ENCODE measurements at regions not wholly inside any gene's neighbourhood (a gene's known extent, or its start where the extent isn't known, plus 50 kb on each side); places are given as distances from the start of the nearest gene placed in this dataset.

- Histone ChIP-seq H3K4me3 (no peak overlapping the region), H3K27me3 (replicated peaks; ENCODE audit: insufficient read depth) (no peaks in the 10 kb centered on the region), H3K27ac (no peak overlapping the region), H3K9me3 (peaks cover 22% of the 10 kb centered on the region), H3K4me1 (ENCODE audit: control insufficient read depth in 1 of 2, low read depth in 2 of 2) (no peaks in the 10 kb centered on the region), H3K36me3 (no peaks in the 10 kb centered on the region)
- ATAC-seq (ENCODE audit: insufficient number of reproducible peaks, low FRiP score, low read depth) (no peak), DNase-seq (ENCODE audit: low spot score) (no peak)
- TF ChIP-seq CTCF (IDR thresholded peaks at IDR 0.05) = no peak
These were observed 400.5 kb downstream of the LRIG3 start for GRCh38 chr12:58519839-58520238.

- H3K4me1 ChIP-seq (ENCODE audit: control insufficient read depth in 1 of 2, low read depth in 2 of 2) = no peaks in the 10 kb centered on the region
- ATAC-seq (ENCODE audit: insufficient number of reproducible peaks, low FRiP score, low read depth) = no peak
- H3K27ac ChIP-seq = no peak overlapping the region
- H3K9me3 ChIP-seq = peaks cover 22% of the 10 kb centered on the region
- H3K27me3 ChIP-seq (replicated peaks; ENCODE audit: insufficient read depth) = no peaks in the 10 kb centered on the region
- H3K4me3 ChIP-seq = no peak overlapping the region
- H3K36me3 ChIP-seq = no peaks in the 10 kb centered on the region
- DNase-seq (ENCODE audit: low spot score) = no peak
- no peak for TF ChIP-seq CTCF (IDR thresholded peaks at IDR 0.05)
These were observed 399.2 kb downstream of the LRIG3 start for GRCh38 chr12:58521152-58521551.

- TF ChIP-seq CTCF (IDR thresholded peaks at IDR 0.05) = no peak
- H3K9me3 ChIP-seq = peaks cover 22% of the 10 kb centered on the region
- DNase-seq (ENCODE audit: low spot score) (no peak), ATAC-seq (ENCODE audit: insufficient number of reproducible peaks, low FRiP score, low read depth) (no peak)
- no peak overlapping the region for H3K27ac ChIP-seq
- H3K4me3 ChIP-seq = no peak overlapping the region
- H3K4me1 ChIP-seq (ENCODE audit: control insufficient read depth in 1 of 2, low read depth in 2 of 2) = no peaks in the 10 kb centered on the region
- H3K36me3 ChIP-seq = no peaks in the 10 kb centered on the region
- H3K27me3 ChIP-seq (replicated peaks; ENCODE audit: insufficient read depth) = no peaks in the 10 kb centered on the region
These were observed 398.5 kb downstream of the LRIG3 start for GRCh38 chr12:58521796-58522195.

GRCh38 chr12:58523360-58523759, 396.9 kb downstream of the LRIG3 start:
- H3K27ac ChIP-seq = no peak overlapping the region
- no peak for DNase-seq (ENCODE audit: low spot score)
- no peak for ATAC-seq (ENCODE audit: insufficient number of reproducible peaks, low FRiP score, low read depth)

GRCh38 chr12:58528271-58528670, 392.0 kb downstream of the LRIG3 start:
- Histone ChIP-seq H3K4me1 (ENCODE audit: control insufficient read depth in 1 of 2, low read depth in 2 of 2) (peaks cover 0 to 18% of the 10 kb centered on the region in 2 donors), H3K27ac (no peak overlapping the region), H3K36me3 (no peaks in the 10 kb centered on the region), H3K27me3 (replicated peaks; ENCODE audit: insufficient read depth) (no peaks in the 10 kb centered on the region), H3K4me3 (no peak overlapping the region), H3K9me3 (no peaks in the 10 kb centered on the region)
- no peak for TF ChIP-seq CTCF (IDR thresholded peaks at IDR 0.05)
- ATAC-seq (ENCODE audit: insufficient number of reproducible peaks, low FRiP score, low read depth) (no peak), DNase-seq (ENCODE audit: low spot score) (no peak)

More at GRCh38 chr12:58523360-58523759, 396.9 kb downstream of the LRIG3 start:
- Histone ChIP-seq H3K4me1 (ENCODE audit: control insufficient read depth in 1 of 2, low read depth in 2 of 2) (peaks cover 0 to 2% of the 10 kb centered on the region in 2 donors), H3K4me3 (no peak overlapping the region), H3K9me3 (peaks cover 8% of the 10 kb centered on the region), H3K36me3 (no peaks in the 10 kb centered on the region), H3K27me3 (replicated peaks; ENCODE audit: insufficient read depth) (no peaks in the 10 kb centered on the region)
- TF ChIP-seq CTCF (IDR thresholded peaks at IDR 0.05) = no peak

Data from thoracic aorta (tissue), 2 donors.